Left ventricle myocardium superior (tissue), 1 donor: ENCODE measurements at regions not wholly inside any gene's neighbourhood (a gene's known extent, or its start where the extent isn't known, plus 50 kb on each side); places are given as distances from the start of the nearest gene placed in this dataset.

ENCODE experiments used
- ATAC-seq: fragments of 200-7000 bp; cut with Tn5 transposase; one replicate; pipeline ENCODE4 v1.9.1; 2020; ENCODE audit warnings: mild to moderate bottlenecking, moderate library complexity
- DNase-seq: peaks from one replicate; pipeline ENCODE4 v3.0.0-alpha.2; 2020
- intact Hi-C: fragments of 100-400 bp; cut with micrococcal nuclease; formaldehyde crosslinking; loops from one replicate; pipeline ENCODE4 v1.11.0; 2022
- donor health status: DM: no; HTN: yes; CAD: no; lungs with severe emphysema.

GRCh38 chr10:7507887-7508726 is 97.3 kb upstream of the SFMBT2 start:
- no peak for ATAC-seq
- DNase-seq = no peak
- intact Hi-C loops = no loop called here

- intact Hi-C loops = no loop called here
- DNase-seq (no peak), ATAC-seq (no peak)
Measured at GRCh38 chr10:7506571-7506970, 95.7 kb upstream of the SFMBT2 start.

- intact Hi-C loops = no loop called here
- DNase-seq (no peak), ATAC-seq (no peak)
Measured at GRCh38 chr10:7505196-7505595, 94.4 kb upstream of the SFMBT2 start.

- DNase-seq = no peak
- no peak for ATAC-seq
- intact Hi-C loops = no loop called here
Measured at GRCh38 chr10:7503190-7503589, 92.4 kb upstream of the SFMBT2 start.

- intact Hi-C loops = no loop called here
- DNase-seq (no peak), ATAC-seq (no peak)
Measured at GRCh38 chr10:7501157-7501556, 90.3 kb upstream of the SFMBT2 start.

- intact Hi-C loops = no loop called here
- DNase-seq (no peak), ATAC-seq (no peak)
Measured at GRCh38 chr10:7498111-7498510, 87.3 kb upstream of the SFMBT2 start.

- intact Hi-C loops = no loop called here
- ATAC-seq (no peak), DNase-seq (no peak)
Measured at GRCh38 chr10:7493996-7494395, 83.2 kb upstream of the SFMBT2 start.

- DNase-seq = no peak
- ATAC-seq = no peak
- intact Hi-C loops = no loop called here
Measured at GRCh38 chr10:7492660-7493046, 81.8 kb upstream of the SFMBT2 start.

- ATAC-seq (no peak), DNase-seq (no peak)
- intact Hi-C loops = no loop called here
Measured at GRCh38 chr10:7491949-7492659, 81.3 kb upstream of the SFMBT2 start.

GRCh38 chr10:7491230-7491629 is 80.4 kb upstream of the SFMBT2 start:
- DNase-seq = no peak
- ATAC-seq = no peak
- intact Hi-C loops = no loop called here

GRCh38 chr10:7488418-7488829 is 77.6 kb upstream of the SFMBT2 start:
- no peak for DNase-seq
- intact Hi-C loops = no loop called here
- ATAC-seq = peak; percentile 69

GRCh38 chr10:7487528-7487927 is 76.7 kb upstream of the SFMBT2 start:
- intact Hi-C loops = no loop called here
- ATAC-seq (no peak), DNase-seq (no peak)

GRCh38 chr10:7486528-7486927 is 75.7 kb upstream of the SFMBT2 start:
- no peak for ATAC-seq
- DNase-seq = no peak
- intact Hi-C loops = no loop called here

- ATAC-seq (no peak), DNase-seq (no peak)
- intact Hi-C loops = no loop called here
Measured at GRCh38 chr10:7485799-7486198, 75.0 kb upstream of the SFMBT2 start.

GRCh38 chr10:7485244-7485556 is 74.4 kb upstream of the SFMBT2 start:
- DNase-seq (no peak), ATAC-seq (no peak)
- intact Hi-C loops = no loop called here

GRCh38 chr10:7484456-7485243 is 73.8 kb upstream of the SFMBT2 start:
- DNase-seq (no peak), ATAC-seq (peak; percentile 30)
- intact Hi-C loops = no loop called here

GRCh38 chr10:7483848-7484247 is 73.0 kb upstream of the SFMBT2 start:
- ATAC-seq = no peak

GRCh38 chr10:7482992-7483391 is 72.2 kb upstream of the SFMBT2 start:
- intact Hi-C loops = no loop called here
- DNase-seq (no peak), ATAC-seq (no peak)

More at GRCh38 chr10:7483848-7484247, 73.0 kb upstream of the SFMBT2 start:
- intact Hi-C loops = no loop called here
- DNase-seq = no peak

GRCh38 chr10:7481368-7481765 is 70.5 kb upstream of the SFMBT2 start:
- DNase-seq (no peak), ATAC-seq (no peak)
- intact Hi-C loops = no loop called here

GRCh38 chr10:7480742-7481367 is 70.0 kb upstream of the SFMBT2 start:
- peak; percentile 26 for ATAC-seq
- intact Hi-C loops = no loop called here
- no peak for DNase-seq
